H1 (cell line): ENCODE measurements at regions not wholly inside any gene's neighbourhood (a gene's known extent, or its start where the extent isn't known, plus 50 kb on each side); places are given as distances from the start of the nearest gene placed in this dataset.

Source experiments
- CTCF ChIA-PET: fragments of 300-600 bp; sonication (Branson Sonifier 250); formaldehyde crosslinking; loops from one replicate; lab custom pipeline; 2021; ENCODE audit not compliant: partially characterized antibody; lab: Charles Lee
- POLR2A ChIA-PET: fragments of 300-600 bp; sonication (Branson Sonifier 250); formaldehyde crosslinking; loops from one replicate; lab custom pipeline; 2021; ENCODE audit warnings: inconsistent platforms; ENCODE audit not compliant: partially characterized antibody; lab: Charles Lee
- DNase-seq, 2 experiments: peaks; one replicate each; pipeline versions ENCODE4 v3.0.0 to v3.0.0-alpha.2; 2010 to 2022; ENCODE audit warnings: low spot score in 2 of 2, low read depth in 1 of 2, mixed read lengths in 1 of 2
- FAIRE-seq: peaks from 2 replicates; lab custom pipeline; 2011; peaks lifted over from hg19 to GRCh38; lab: Jason Lieb, UNC
- H2AFZ ChIP-seq: 2 replicates; pipeline ENCODE4 v1.8.1; 2012; ENCODE audit warnings: low read length, inconsistent platforms
- H2AK5ac ChIP-seq: 2 replicates; pipeline ENCODE4 v1.6.1; 2013; ENCODE audit warnings: low read depth, low read length
- H2BK120ac ChIP-seq: replicated peaks from 2 replicates; pipeline ENCODE3; 2013; ENCODE audit warnings: low read depth, low read length, inconsistent platforms
- H2BK12ac ChIP-seq: 2 replicates; pipeline ENCODE4 v1.6.1; 2013; ENCODE audit warnings: low read depth, low read length
- H2BK15ac ChIP-seq: 2 replicates; pipeline ENCODE4 v1.6.1; 2013; ENCODE audit warnings: low read length
- H2BK20ac ChIP-seq: 2 replicates; pipeline ENCODE4 v1.6.1; 2013; ENCODE audit warnings: low read length
- H2BK5ac ChIP-seq: 2 replicates; pipeline ENCODE4 v1.6.1; 2013; ENCODE audit warnings: low read depth, low read length
- H3K14ac ChIP-seq: 2 replicates; pipeline ENCODE4 v1.6.1; 2013; ENCODE audit warnings: inconsistent platforms; ENCODE audit not compliant: insufficient read length
- H3K18ac ChIP-seq: 2 replicates; pipeline ENCODE4 v1.6.1; 2013; ENCODE audit warnings: low read length; ENCODE audit errors: extremely low read depth
- H3K23ac ChIP-seq: 2 replicates; pipeline ENCODE4 v1.6.1; 2013; ENCODE audit warnings: inconsistent platforms; ENCODE audit not compliant: insufficient read length
- H3K23me2 ChIP-seq: 2 replicates; pipeline ENCODE4 v1.6.1; 2013; ENCODE audit warnings: low read depth, low read length
- H3K27ac ChIP-seq: 2 replicates; pipeline ENCODE4 v1.6.1; 2011; ENCODE audit warnings: low read depth, low read length, inconsistent platforms
- H3K27me3 ChIP-seq, 4 experiments: replicated peaks in 1 of 4; 1 replicate in 1 of 4; 2 replicates in 3 of 4; pipeline versions ENCODE4 v1.6.1 to v1.8.1; 2011 to 2013; ENCODE audit warnings: low read length in 3 of 4, mild to moderate bottlenecking in 3 of 4, inconsistent platforms in 2 of 4, mixed read lengths in 2 of 4, moderate library complexity in 1 of 4; ENCODE audit not compliant: control insufficient read depth in 3 of 4, insufficient read depth in 3 of 4; ENCODE audit errors: extremely low read depth in 1 of 4
- H3K36me3 ChIP-seq, 4 experiments: 2 replicates each; pipeline versions ENCODE4 v1.6.1 to v1.8.1; 2011 to 2013; ENCODE audit warnings: mild to moderate bottlenecking in 4 of 4, low read length in 3 of 4, moderate library complexity in 2 of 4, control low read depth in 1 of 4, inconsistent platforms in 1 of 4; ENCODE audit not compliant: insufficient read depth in 4 of 4, control insufficient read depth in 2 of 4
- H3K4ac ChIP-seq: replicated peaks from 2 replicates; pipeline ENCODE3; 2013; ENCODE audit warnings: low read length, low read depth, mixed read lengths, inconsistent platforms; ENCODE audit not compliant: insufficient read length
- H3K4me1 ChIP-seq, 4 experiments: replicated peaks in 1 of 4; 1 replicate in 1 of 4; 2 replicates in 3 of 4; pipeline versions ENCODE4 v1.6.1 to v1.8.1; 2011 to 2013; ENCODE audit warnings: low read length in 3 of 4, inconsistent platforms in 2 of 4, mixed read lengths in 1 of 4; ENCODE audit not compliant: insufficient read depth in 4 of 4, control insufficient read depth in 3 of 4
- H3K4me2 ChIP-seq, 2 experiments: 2 replicates each; pipeline versions ENCODE4 v1.6.1 to v1.8.1; 2011 to 2013; ENCODE audit warnings: low read depth in 2 of 2, low read length in 2 of 2, control low read depth in 1 of 2, inconsistent platforms in 1 of 2, mild to moderate bottlenecking in 1 of 2; ENCODE audit not compliant: insufficient read depth in 1 of 2
- H3K4me3 ChIP-seq, 4 experiments: fragments of 200-600, 300-600 bp in 1 of 4; sonication (generic), shearing (Covaris generic), sonication (Bioruptor Twin) in 1 of 4; 2 replicates each; pipeline versions ENCODE4 v1.5.1 to v1.8.1; 2011 to 2016; ENCODE audit warnings: low read length in 4 of 4, low read depth in 3 of 4, control low read depth in 2 of 4, inconsistent platforms in 2 of 4, mild to moderate bottlenecking in 2 of 4, mixed read lengths in 1 of 4, moderate library complexity in 1 of 4; ENCODE audit not compliant: insufficient read depth in 2 of 4; ENCODE audit errors: extremely low read depth in 1 of 4
- H3K56ac ChIP-seq: replicated peaks from 2 replicates; pipeline ENCODE3; 2013; ENCODE audit warnings: low read depth, mild to moderate bottlenecking, mixed read lengths, low read length, inconsistent platforms; ENCODE audit not compliant: insufficient read length
- H3K79me1 ChIP-seq: 2 replicates; pipeline ENCODE4 v1.6.1; 2013; ENCODE audit warnings: low read depth, low read length, control low read depth
- H3K79me2 ChIP-seq, 2 experiments: 2 replicates each; pipeline versions ENCODE4 v1.6.1 to v1.8.1; 2012 to 2013; ENCODE audit warnings: low read length in 2 of 2, mild to moderate bottlenecking in 2 of 2, inconsistent platforms in 1 of 2; ENCODE audit not compliant: insufficient read depth in 2 of 2, control insufficient read depth in 1 of 2
- H3K9ac ChIP-seq, 4 experiments: replicated peaks in 1 of 4; 1 replicate in 1 of 4; 2 replicates in 3 of 4; pipeline versions ENCODE4 v1.6.1 to v1.8.1; 2011 to 2013; ENCODE audit warnings: low read depth in 3 of 4, low read length in 3 of 4, control low read depth in 2 of 4, mild to moderate bottlenecking in 2 of 4, moderate library complexity in 2 of 4, inconsistent platforms in 1 of 4; ENCODE audit errors: extremely low read depth in 1 of 4
- H3K9me3 ChIP-seq, 2 experiments: 2 replicates each; pipeline versions ENCODE4 v1.6.1 to v1.8.1; 2012 to 2013; ENCODE audit warnings: mild to moderate bottlenecking in 2 of 2, moderate library complexity in 2 of 2, control low read depth in 1 of 2, inconsistent platforms in 1 of 2, low read depth in 1 of 2, low read length in 1 of 2, mixed read lengths in 1 of 2; ENCODE audit not compliant: insufficient read depth in 2 of 2
- H4K20me1 ChIP-seq, 2 experiments: replicated peaks in 1 of 2; 2 replicates each; pipeline versions ENCODE3 to v1.8.1; 2011 to 2013; ENCODE audit warnings: inconsistent platforms in 2 of 2, low read length in 2 of 2, mild to moderate bottlenecking in 1 of 2; ENCODE audit not compliant: insufficient read depth in 2 of 2, control insufficient read depth in 1 of 2
- H4K5ac ChIP-seq: 2 replicates; pipeline ENCODE4 v1.6.1; 2013; ENCODE audit warnings: low read length, low read depth, mixed read lengths, inconsistent platforms; ENCODE audit not compliant: insufficient read length
- H4K8ac ChIP-seq: 2 replicates; pipeline ENCODE4 v1.8.0; 2013; ENCODE audit warnings: mild to moderate bottlenecking, moderate library complexity, low read length, inconsistent platforms; ENCODE audit not compliant: insufficient read depth; ENCODE audit errors: extremely low read depth
- H4K91ac ChIP-seq: replicated peaks from 2 replicates; pipeline ENCODE3; 2013; ENCODE audit warnings: low read length, mixed read lengths, inconsistent platforms; ENCODE audit not compliant: insufficient read length
- CHD1 ChIP-seq: IDR thresholded peaks from 2 replicates; pipeline ENCODE4 v1.6.1; 2012; ENCODE audit warnings: low read depth, low read length, improper control_type of control experiment
- NANOG ChIP-seq: IDR thresholded peaks from 2 replicates; pipeline ENCODE4 v1.6.1; 2011; ENCODE audit warnings: low read length, low read depth, mild to moderate bottlenecking, inconsistent platforms; ENCODE audit not compliant: insufficient read depth, poor library complexity, severe bottlenecking
- PHF8 ChIP-seq: fragments of 200-600 bp; sonication (generic); conservative IDR thresholded peaks from 2 replicates; pipeline ENCODE4 v1.7.1; 2012; ENCODE audit warnings: low read depth, mild to moderate bottlenecking, inconsistent platforms, low read length, moderate library complexity
- RBBP5 ChIP-seq: IDR thresholded peaks from 2 replicates; pipeline ENCODE4 v1.7.1; 2012; ENCODE audit warnings: low read depth, mild to moderate bottlenecking, inconsistent platforms, low read length, moderate library complexity, borderline replicate concordance
- RFX5 ChIP-seq: IDR thresholded peaks from 2 replicates; pipeline ENCODE4 v1.6.1; 2011; ENCODE audit warnings: low read depth, low read length, improper control_type of control experiment, borderline replicate concordance
- SIX5 ChIP-seq: IDR thresholded peaks from 2 replicates; pipeline ENCODE4 v1.6.1; 2011; ENCODE audit warnings: mild to moderate bottlenecking, low read depth, low read length
- SP2 ChIP-seq: IDR thresholded peaks from 2 replicates; pipeline ENCODE4 v1.6.1; 2012; ENCODE audit warnings: mild to moderate bottlenecking, low read length, inconsistent platforms
- TAF7 ChIP-seq: optimal IDR thresholded peaks from 2 replicates; pipeline ENCODE3; 2011; ENCODE audit warnings: low read depth, mild to moderate bottlenecking, inconsistent platforms, low read length, moderate library complexity, borderline replicate concordance
- TBP ChIP-seq: IDR thresholded peaks from 2 replicates; pipeline ENCODE4 v1.6.1; 2011; ENCODE audit warnings: low read depth, low read length, improper control_type of control experiment
- YY1 ChIP-seq: IDR thresholded peaks from 2 replicates; pipeline ENCODE4 v1.6.1; 2011; ENCODE audit warnings: low read depth, mild to moderate bottlenecking, low read length
- WGBS, 2 experiments: shearing (Covaris generic) in 1 of 2; methylation state at CpG; one replicate each; pipeline versions ENCODE4 v1.1.6 to v1.1.7; 2013 to 2015; ENCODE audit warnings: low lambda C conversion rate in 2 of 2, mixed read lengths in 2 of 2, inconsistent platforms in 1 of 2, low coverage in 1 of 2, missing lambda C conversion rate in 1 of 2; ENCODE audit not compliant: insufficient replicate concordance in 2 of 2, insufficient coverage in 1 of 2, insufficient read length in 1 of 2; ENCODE audit errors: extremely low coverage in 1 of 2, missing lambda C conversion rate in 1 of 2; 5-methylcytosine and 5-hydroxymethylcytosine counted together

GRCh38 chr5:135227064-135228022 is 171.7 kb downstream of the MACROH2A1 start:
- H3K79me2 ChIP-seq, result no peaks in the 10 kb centered on the region
- no peak overlapping the region for H2BK120ac ChIP-seq
- no peak overlapping the region for H3K56ac ChIP-seq
- 83% methylated on average over 6 of the region's 6 CpGs; no CpG with 5 or more reads in 1 of the 2 experiments for WGBS, 2 experiments
- H3K27ac ChIP-seq, result no peak overlapping the region
- no peak overlapping the region for H2BK15ac ChIP-seq
- CTCF ChIA-PET, result interaction anchor here (0.8 to 1.8 kb wide), 6 partner anchors 10 to 199 kb away, joined by 3 to 6 read pairs (median 4); no protein-coding TSS in a partner anchor
- no peak for DNase-seq
- H3K4me3 ChIP-seq, result no peak overlapping the region
- no peaks in the 10 kb centered on the region; a peak in 1 of 7 replicates for H3K4me1 ChIP-seq
- no peak overlapping the region for H2BK5ac ChIP-seq
- no peak overlapping the region for H3K23ac ChIP-seq
- H4K20me1 ChIP-seq, result no peaks in the 10 kb centered on the region
- H4K91ac ChIP-seq, result no peak overlapping the region
- H3K18ac ChIP-seq, result no peak overlapping the region
- H3K9ac ChIP-seq, result no peak overlapping the region
- no peak overlapping the region for H2BK20ac ChIP-seq
- POLR2A ChIA-PET, result interaction anchor here (1.1 kb wide), 1 partner anchor 13 kb away, joined by 3 read pairs; no protein-coding TSS in a partner anchor
- H3K36me3 ChIP-seq, result no peaks in the 10 kb centered on the region
- H3K9me3 ChIP-seq, result no peaks in the 10 kb centered on the region
- H3K27me3 ChIP-seq, result no peaks in the 10 kb centered on the region; a peak in 2 of 7 replicates
- H2AK5ac ChIP-seq, result no peak overlapping the region
- no peak overlapping the region for H3K4me2 ChIP-seq
- H3K79me1 ChIP-seq, result no peaks in the 10 kb centered on the region
- FAIRE-seq, result no peak
- no peak overlapping the region for H2BK12ac ChIP-seq
- no peaks in the 10 kb centered on the region for H3K23me2 ChIP-seq
- no peak overlapping the region for H3K4ac ChIP-seq
- no peak for TF ChIP-seq TBP
- TF ChIP-seq RBBP5, result no peak
- no peak for TF ChIP-seq PHF8
- no peak for TF ChIP-seq CHD1
- TF ChIP-seq RFX5, result no peak
- TF ChIP-seq YY1, result no peak
- no peak for TF ChIP-seq SIX5
- no peak for TF ChIP-seq NANOG
- TF ChIP-seq TAF7, result no peak
- TF ChIP-seq SP2, result no peak
- H2AFZ ChIP-seq, result no peak overlapping the region
- no peak overlapping the region for H3K14ac ChIP-seq
- no peak overlapping the region for H4K5ac ChIP-seq
- no peak overlapping the region; the same call in 1 of the 2 replicates for H4K8ac ChIP-seq
